GM06990 (cell line): ENCODE measurements at regions not wholly inside any gene's neighbourhood (a gene's known extent, or its start where the extent isn't known, plus 50 kb on each side); places are given as distances from the start of the nearest gene placed in this dataset.

Experiments
- DNase-seq: peaks from one replicate; pipeline ENCODE4 v3.0.0-alpha.2; 2011; ENCODE audit not compliant: insufficient read length; ENCODE audit errors: extremely low read depth
- H3K27me3 ChIP-seq: replicated peaks from 2 replicates; pipeline ENCODE4 v1.6.0; 2011; ENCODE audit warnings: low read length; ENCODE audit not compliant: control insufficient read depth, insufficient read depth
- H3K36me3 ChIP-seq: 2 replicates; pipeline ENCODE4 v1.5.1; 2011; ENCODE audit warnings: low read length; ENCODE audit not compliant: control insufficient read depth, insufficient read depth
- H3K4me3 ChIP-seq: replicated peaks from 2 replicates; pipeline ENCODE4 v1.5.1; 2011; ENCODE audit warnings: low read depth, mild to moderate bottlenecking, control low read depth, low read length
- TF ChIP-seq, protein P1 (sequence below): IDR thresholded peaks from 2 replicates; pipeline ENCODE4 v1.5.1; 2011; ENCODE audit warnings: low read length, control low read depth, mild to moderate bottlenecking, inconsistent platforms; ENCODE audit not compliant: insufficient read depth, poor library complexity, severe bottlenecking

GRCh38 chr4:159673221-159673620, 570.3 kb downstream of the RAPGEF2 start:
- DNase-seq, result no peak
- Histone ChIP-seq H3K27me3 (no peaks in the 10 kb centered on the region), H3K4me3 (no peak overlapping the region), H3K36me3 (no peaks in the 10 kb centered on the region)
- TF ChIP-seq, protein P1, sequence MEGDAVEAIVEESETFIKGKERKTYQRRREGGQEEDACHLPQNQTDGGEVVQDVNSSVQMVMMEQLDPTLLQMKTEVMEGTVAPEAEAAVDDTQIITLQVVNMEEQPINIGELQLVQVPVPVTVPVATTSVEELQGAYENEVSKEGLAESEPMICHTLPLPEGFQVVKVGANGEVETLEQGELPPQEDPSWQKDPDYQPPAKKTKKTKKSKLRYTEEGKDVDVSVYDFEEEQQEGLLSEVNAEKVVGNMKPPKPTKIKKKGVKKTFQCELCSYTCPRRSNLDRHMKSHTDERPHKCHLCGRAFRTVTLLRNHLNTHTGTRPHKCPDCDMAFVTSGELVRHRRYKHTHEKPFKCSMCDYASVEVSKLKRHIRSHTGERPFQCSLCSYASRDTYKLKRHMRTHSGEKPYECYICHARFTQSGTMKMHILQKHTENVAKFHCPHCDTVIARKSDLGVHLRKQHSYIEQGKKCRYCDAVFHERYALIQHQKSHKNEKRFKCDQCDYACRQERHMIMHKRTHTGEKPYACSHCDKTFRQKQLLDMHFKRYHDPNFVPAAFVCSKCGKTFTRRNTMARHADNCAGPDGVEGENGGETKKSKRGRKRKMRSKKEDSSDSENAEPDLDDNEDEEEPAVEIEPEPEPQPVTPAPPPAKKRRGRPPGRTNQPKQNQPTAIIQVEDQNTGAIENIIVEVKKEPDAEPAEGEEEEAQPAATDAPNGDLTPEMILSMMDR, result no peak

DNA sequence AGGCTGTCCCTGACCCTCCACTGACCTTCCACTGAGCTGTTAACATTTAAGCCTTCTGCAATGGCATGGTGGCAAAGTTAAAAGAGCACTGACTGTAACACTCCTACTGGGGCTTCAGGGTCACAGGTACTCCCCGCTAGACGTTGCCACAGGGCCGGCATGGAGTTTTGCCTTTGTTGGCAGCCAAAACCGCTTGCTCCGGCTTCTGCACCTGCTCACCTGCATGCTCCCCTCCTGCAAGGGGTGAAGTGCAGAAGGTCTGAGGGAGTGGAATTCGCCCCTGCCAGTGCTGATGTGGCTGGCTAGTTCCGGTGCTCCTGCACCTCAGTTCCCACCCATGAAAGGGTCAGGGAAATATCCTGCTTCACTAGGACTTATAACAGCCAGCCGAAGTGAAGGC, 571.4 kb downstream of the RAPGEF2 start:
- Histone ChIP-seq H3K36me3 (no peaks in the 10 kb centered on the region), H3K4me3 (no peak overlapping the region), H3K27me3 (no peaks in the 10 kb centered on the region)
- TF ChIP-seq, protein P1, result no peak
- DNase-seq, result no peak

GRCh38 chr4:159677521-159677920, 574.6 kb downstream of the RAPGEF2 start:
- TF ChIP-seq, protein P1, result no peak
- no peaks in the 10 kb centered on the region for H3K27me3 ChIP-seq
- no peaks in the 10 kb centered on the region for H3K36me3 ChIP-seq
- no peak for DNase-seq
- H3K4me3 ChIP-seq, result no peak overlapping the region

DNA sequence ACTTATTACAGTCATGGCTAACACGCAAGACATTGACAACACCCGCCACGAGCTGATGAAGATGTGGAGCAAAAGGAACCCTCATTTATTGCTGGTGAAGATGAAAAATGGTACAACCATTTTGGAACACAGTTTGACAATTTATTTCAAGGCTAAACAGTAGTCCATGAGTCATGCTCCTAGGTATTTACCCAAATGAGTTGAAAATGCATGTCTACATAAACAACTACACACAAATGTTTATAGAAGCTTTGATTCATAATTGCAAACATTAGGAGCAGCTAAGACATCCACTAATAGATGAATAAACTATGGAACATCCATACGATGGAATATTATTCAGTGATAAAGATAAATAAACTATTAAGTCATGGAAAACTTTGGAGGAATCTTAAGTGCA, 580.1 kb downstream of the RAPGEF2 start:
- TF ChIP-seq, protein P1, result no peak
- Histone ChIP-seq H3K36me3 (no peaks in the 10 kb centered on the region), H3K27me3 (no peaks in the 10 kb centered on the region), H3K4me3 (no peak overlapping the region)
- no peak for DNase-seq

GRCh38 chr4:159684061-159684460, 581.2 kb downstream of the RAPGEF2 start:
- TF ChIP-seq, protein P1, result no peak
- no peak for DNase-seq
- H3K36me3 ChIP-seq, result no peaks in the 10 kb centered on the region
- H3K4me3 ChIP-seq, result no peak overlapping the region
- H3K27me3 ChIP-seq, result no peaks in the 10 kb centered on the region
